Right atrium auricular region (tissue), 2 donors: ENCODE measurements at regions not wholly inside any gene's neighbourhood (a gene's known extent, or its start where the extent isn't known, plus 50 kb on each side); places are given as distances from the start of the nearest gene placed in this dataset.

Experiments
- DNase-seq: peaks from one replicate; pipeline ENCODE4 v3.0.0-alpha.2; 2019; ENCODE audit warnings: low spot score
- H3K27ac ChIP-seq, 2 donors: fragments of 200-600 bp; sonication (generic); 1 replicate in 1 of 2; 2 replicates in 1 of 2; pipeline ENCODE4 v1.5.1; 2016 to 2019
- H3K27me3 ChIP-seq, 2 donors: fragments of 200-600 bp; sonication (generic); one replicate each; pipeline versions ENCODE4 v1.5.1 to v1.6.0; 2017 to 2019
- H3K36me3 ChIP-seq: fragments of 200-600 bp; sonication (generic); one replicate; pipeline ENCODE4 v1.5.1; 2016
- H3K4me1 ChIP-seq, 2 donors: fragments of 200-600 bp; sonication (generic); one replicate each; pipeline versions ENCODE4 v1.5.1 to v1.6.0; 2017 to 2019
- H3K4me3 ChIP-seq, 2 donors: fragments of 200-600 bp; sonication (generic); 1 replicate in 1 of 2; 2 replicates in 1 of 2; pipeline ENCODE4 v1.5.1; 2017 to 2019; ENCODE audit warnings: mild to moderate bottlenecking in 1 of 2, moderate library complexity in 1 of 2
- H3K9me3 ChIP-seq, 2 donors: fragments of 200-600 bp; sonication (generic); one replicate each; pipeline ENCODE4 v1.5.1; 2019
- TF ChIP-seq, protein P1 (sequence below), 2 donors: fragments of 200-600 bp; sonication (generic); IDR thresholded peaks; one replicate each; pipeline ENCODE4 v1.5.1; 2019; ENCODE audit warnings: antibody characterized with exemption in 2 of 2

DNA sequence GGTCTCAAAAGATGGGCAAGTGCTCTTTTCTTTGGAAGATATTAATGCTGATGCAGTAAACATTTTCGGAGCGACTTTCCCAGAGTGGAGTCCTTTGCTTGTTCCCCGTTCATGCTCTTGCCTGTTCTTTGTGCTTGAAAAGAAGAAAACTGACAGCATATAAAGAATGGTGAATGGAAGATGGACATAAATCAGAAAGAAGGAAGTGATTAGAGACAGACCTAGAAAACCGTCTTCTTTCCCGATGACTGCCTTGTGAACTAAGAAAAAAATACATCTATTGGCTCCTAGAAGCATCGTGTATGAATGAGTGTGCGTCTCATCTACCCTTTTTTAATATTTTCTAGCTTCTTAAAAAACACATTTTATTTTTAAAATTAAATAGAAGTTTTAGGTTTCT lies 740.1 kb upstream of the FANCL start:
- no peaks in the 10 kb centered on the region for H3K27me3 ChIP-seq
- TF ChIP-seq, protein P1, sequence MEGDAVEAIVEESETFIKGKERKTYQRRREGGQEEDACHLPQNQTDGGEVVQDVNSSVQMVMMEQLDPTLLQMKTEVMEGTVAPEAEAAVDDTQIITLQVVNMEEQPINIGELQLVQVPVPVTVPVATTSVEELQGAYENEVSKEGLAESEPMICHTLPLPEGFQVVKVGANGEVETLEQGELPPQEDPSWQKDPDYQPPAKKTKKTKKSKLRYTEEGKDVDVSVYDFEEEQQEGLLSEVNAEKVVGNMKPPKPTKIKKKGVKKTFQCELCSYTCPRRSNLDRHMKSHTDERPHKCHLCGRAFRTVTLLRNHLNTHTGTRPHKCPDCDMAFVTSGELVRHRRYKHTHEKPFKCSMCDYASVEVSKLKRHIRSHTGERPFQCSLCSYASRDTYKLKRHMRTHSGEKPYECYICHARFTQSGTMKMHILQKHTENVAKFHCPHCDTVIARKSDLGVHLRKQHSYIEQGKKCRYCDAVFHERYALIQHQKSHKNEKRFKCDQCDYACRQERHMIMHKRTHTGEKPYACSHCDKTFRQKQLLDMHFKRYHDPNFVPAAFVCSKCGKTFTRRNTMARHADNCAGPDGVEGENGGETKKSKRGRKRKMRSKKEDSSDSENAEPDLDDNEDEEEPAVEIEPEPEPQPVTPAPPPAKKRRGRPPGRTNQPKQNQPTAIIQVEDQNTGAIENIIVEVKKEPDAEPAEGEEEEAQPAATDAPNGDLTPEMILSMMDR (IDR thresholded peaks at IDR 0.05) = no peak

DNA sequence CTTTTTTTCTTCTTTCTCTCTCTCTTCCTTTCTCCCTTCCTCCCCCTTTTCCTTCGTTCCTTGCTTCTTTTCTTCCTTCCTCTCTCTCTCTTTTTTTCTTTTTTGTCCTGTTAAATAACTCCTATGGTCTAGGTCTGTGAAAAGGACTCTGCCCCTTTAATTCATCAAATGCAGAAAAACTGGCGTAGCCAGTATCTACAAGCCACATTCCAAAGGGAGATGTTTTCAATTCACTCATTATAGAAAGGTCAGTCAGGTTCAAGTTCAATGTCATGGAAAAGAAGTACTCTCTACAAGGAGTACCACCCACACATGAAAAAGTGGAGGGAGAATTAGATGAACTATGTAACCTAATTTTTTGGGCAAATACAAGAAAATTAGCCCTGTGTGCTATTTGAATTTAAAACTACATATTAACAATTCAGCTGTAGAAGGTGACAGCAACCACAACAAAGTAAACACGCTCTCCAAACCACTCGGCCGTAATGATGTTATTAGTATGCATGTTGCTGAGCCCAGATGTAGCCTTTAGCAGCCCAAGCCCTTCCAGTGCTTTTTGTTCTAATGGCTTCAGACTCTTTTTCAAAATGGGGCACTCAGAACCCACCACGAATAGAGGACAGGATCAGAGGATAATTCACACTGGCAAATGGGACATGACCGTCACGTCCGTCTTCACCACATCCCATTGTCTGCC lies 735.4 kb upstream of the FANCL start:
- Histone ChIP-seq H3K4me1 (no peaks in the 10 kb centered on the region), H3K27ac (no peak overlapping the region), H3K4me3 (no peak overlapping the region), H3K9me3 (no peaks in the 10 kb centered on the region), H3K27me3 (no peaks in the 10 kb centered on the region), H3K36me3 (no peaks in the 10 kb centered on the region)
- TF ChIP-seq, protein P1 (IDR thresholded peaks at IDR 0.05) = no peak
- DNase-seq = no peak

More for the DNA sequence above, 740.1 kb upstream of the FANCL start:
- H3K4me3 ChIP-seq = no peak overlapping the region
- no peaks in the 10 kb centered on the region for H3K9me3 ChIP-seq
- no peaks in the 10 kb centered on the region for H3K36me3 ChIP-seq
- H3K27ac ChIP-seq = no peak overlapping the region
- H3K4me1 ChIP-seq = no peaks in the 10 kb centered on the region
- no peak for DNase-seq

DNA sequence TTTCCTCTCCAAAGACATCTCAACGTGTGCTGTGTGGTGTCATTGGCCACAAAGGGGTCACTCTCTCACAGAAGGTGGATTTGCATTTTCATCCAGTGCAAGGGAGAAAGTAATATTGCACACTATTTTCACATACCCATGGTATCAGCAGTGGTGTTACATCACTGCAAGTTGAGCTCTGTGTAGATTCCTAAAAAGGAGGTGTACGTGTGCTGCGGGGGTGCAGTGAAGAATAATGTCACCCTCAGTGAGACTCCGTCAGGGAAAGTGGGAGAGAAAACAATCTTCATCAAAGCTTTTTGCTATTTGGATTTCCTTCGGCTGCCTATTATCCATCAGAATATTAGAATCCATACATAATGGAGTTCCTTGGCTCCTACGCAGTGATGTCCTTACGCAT lies 733.8 kb upstream of the FANCL start:
- H3K27ac ChIP-seq = no peak overlapping the region
- H3K36me3 ChIP-seq = no peaks in the 10 kb centered on the region
- no peak for DNase-seq
- no peak overlapping the region for H3K4me3 ChIP-seq
- TF ChIP-seq, protein P1 (IDR thresholded peaks at IDR 0.05) = no peak
- no peaks in the 10 kb centered on the region for H3K27me3 ChIP-seq
- H3K4me1 ChIP-seq = no peaks in the 10 kb centered on the region
- no peaks in the 10 kb centered on the region for H3K9me3 ChIP-seq

DNA sequence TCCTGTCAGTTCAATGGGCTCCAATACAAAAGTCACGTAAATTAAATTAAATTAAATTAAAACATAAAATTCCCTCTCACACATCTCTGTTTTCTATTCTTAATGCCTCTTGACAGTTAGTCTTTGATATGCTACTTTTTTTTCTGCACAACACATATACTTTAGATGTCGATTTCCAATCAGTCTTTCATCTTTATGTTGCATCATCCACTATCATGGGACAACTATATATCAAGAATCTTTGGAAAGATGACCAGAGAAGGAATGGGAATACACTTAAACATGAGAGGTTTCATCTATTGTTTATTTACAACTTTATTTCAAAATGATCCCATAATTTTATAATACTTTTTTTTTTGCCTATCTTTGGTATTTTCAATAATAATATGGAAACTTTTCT lies 733.3 kb upstream of the FANCL start:
- Histone ChIP-seq H3K4me1 (no peaks in the 10 kb centered on the region), H3K36me3 (no peaks in the 10 kb centered on the region), H3K27me3 (no peaks in the 10 kb centered on the region), H3K9me3 (no peaks in the 10 kb centered on the region), H3K27ac (no peak overlapping the region), H3K4me3 (no peak overlapping the region)
- TF ChIP-seq, protein P1 (IDR thresholded peaks at IDR 0.05) = no peak
- no peak for DNase-seq

DNA sequence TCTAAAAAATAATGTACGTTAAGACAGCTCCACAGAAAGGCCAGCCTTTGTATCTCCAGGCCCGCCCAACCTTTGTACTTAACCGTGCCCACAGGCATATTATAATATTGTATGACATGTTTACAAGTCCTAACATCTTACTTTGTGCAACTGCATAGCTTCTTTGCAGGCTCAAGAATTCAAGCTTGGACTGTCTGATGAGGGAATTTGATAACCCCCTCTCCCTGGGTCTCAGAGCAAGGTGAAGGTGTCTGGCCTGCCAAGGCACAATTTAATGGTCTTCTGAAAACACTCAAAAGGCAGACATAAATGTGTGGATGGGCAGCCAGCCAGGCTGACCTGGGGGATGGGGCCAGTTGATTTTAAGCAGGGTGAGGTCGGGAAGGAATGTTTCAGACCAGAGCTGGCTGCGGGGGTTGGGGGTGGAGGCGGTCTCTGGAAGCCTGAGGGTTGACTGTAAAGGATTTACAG lies 732.7 kb upstream of the FANCL start:
- Histone ChIP-seq H3K27ac (no peak overlapping the region), H3K9me3 (no peaks in the 10 kb centered on the region), H3K36me3 (no peaks in the 10 kb centered on the region), H3K4me3 (no peak overlapping the region), H3K4me1 (no peaks in the 10 kb centered on the region), H3K27me3 (no peaks in the 10 kb centered on the region)
- TF ChIP-seq, protein P1 (IDR thresholded peaks at IDR 0.05) = no peak
- no peak for DNase-seq

DNA sequence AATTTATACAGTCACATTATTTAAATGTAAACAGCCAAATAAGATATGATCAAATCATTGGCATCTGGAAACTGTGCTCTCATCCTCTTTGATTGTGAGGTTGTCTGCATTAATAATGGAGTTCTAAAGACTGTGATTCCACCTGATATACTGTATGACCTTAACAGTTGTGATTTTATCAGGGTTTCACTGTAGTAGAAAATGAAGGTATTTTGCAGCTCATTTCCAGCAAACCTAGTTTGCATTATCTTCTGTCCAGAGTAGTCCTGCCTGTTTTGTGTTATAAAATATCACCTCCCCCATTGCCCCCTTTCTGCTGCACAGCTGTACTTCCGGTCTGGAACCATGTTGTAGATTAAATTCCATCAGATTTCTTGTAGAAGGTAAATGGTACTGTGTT lies 731.6 kb upstream of the FANCL start:
- Histone ChIP-seq H3K36me3 (no peaks in the 10 kb centered on the region), H3K27ac (no peak overlapping the region), H3K4me3 (no peak overlapping the region), H3K27me3 (no peaks in the 10 kb centered on the region), H3K9me3 (no peaks in the 10 kb centered on the region), H3K4me1 (no peaks in the 10 kb centered on the region)
- DNase-seq = no peak
- TF ChIP-seq, protein P1 (IDR thresholded peaks at IDR 0.05) = no peak
